H9 (cell line): ENCODE measurements at regions not wholly inside any gene's neighbourhood (a gene's known extent, or its start where the extent isn't known, plus 50 kb on each side); places are given as distances from the start of the nearest gene placed in this dataset.

ENCODE experiments used
- DNase-seq: peaks from one replicate; pipeline ENCODE4 v3.0.0-alpha.2; 2017
- H2AFZ ChIP-seq: one replicate; pipeline ENCODE4 v1.6.1; 2013; ENCODE audit warnings: mild to moderate bottlenecking, low read length, control low read depth, moderate library complexity
- H2AK5ac ChIP-seq: 2 replicates; pipeline ENCODE4 v1.6.1; 2013; ENCODE audit warnings: low read length, control low read depth, mixed read lengths; ENCODE audit not compliant: insufficient read length
- H2BK120ac ChIP-seq: one replicate; pipeline ENCODE4 v1.6.1; 2013; ENCODE audit warnings: low read depth, mild to moderate bottlenecking, low read length, control low read depth, inconsistent platforms; ENCODE audit not compliant: poor library complexity, severe bottlenecking
- H2BK12ac ChIP-seq: 2 replicates; pipeline ENCODE4 v1.6.1; 2013; ENCODE audit warnings: low read length, control low read depth, mixed read lengths, low read depth; ENCODE audit not compliant: insufficient read length
- H2BK15ac ChIP-seq: 2 replicates; pipeline ENCODE4 v1.6.1; 2013; ENCODE audit warnings: low read depth, low read length, control low read depth
- H2BK20ac ChIP-seq: one replicate; pipeline ENCODE4 v1.6.1; 2013; ENCODE audit warnings: low read depth, mild to moderate bottlenecking, low read length, control low read depth, inconsistent platforms; ENCODE audit not compliant: poor library complexity, severe bottlenecking
- H2BK5ac ChIP-seq: 2 replicates; pipeline ENCODE4 v1.6.1; 2013; ENCODE audit warnings: low read length, control low read depth, mixed read lengths; ENCODE audit not compliant: insufficient read length
- H3K14ac ChIP-seq: 2 replicates; pipeline ENCODE4 v1.6.1; 2013; ENCODE audit warnings: low read length, control low read depth; ENCODE audit not compliant: insufficient read depth
- H3K18ac ChIP-seq: 2 replicates; pipeline ENCODE4 v1.6.1; 2013; ENCODE audit warnings: low read depth, mild to moderate bottlenecking, mixed read lengths, low read length, control low read depth; ENCODE audit not compliant: insufficient read length
- H3K23ac ChIP-seq: 2 replicates; pipeline ENCODE4 v1.6.1; 2013; ENCODE audit warnings: low read length, control low read depth, mixed read lengths, low read depth; ENCODE audit not compliant: insufficient read length
- H3K23me2 ChIP-seq: 2 replicates; pipeline ENCODE4 v1.6.1; 2013; ENCODE audit warnings: low read depth, mild to moderate bottlenecking, mixed read lengths, low read length, control low read depth; ENCODE audit not compliant: insufficient read length, poor library complexity, severe bottlenecking
- H3K27ac ChIP-seq: 2 replicates; pipeline ENCODE4 v1.5.1; 2013; ENCODE audit warnings: low read length, control low read depth, mixed read lengths, low read depth; ENCODE audit not compliant: insufficient read length
- H3K27me3 ChIP-seq: 2 replicates; pipeline ENCODE4 v1.6.1; 2013; ENCODE audit warnings: low read length, control low read depth, inconsistent platforms; ENCODE audit not compliant: insufficient read depth
- H3K4ac ChIP-seq: 2 replicates; pipeline ENCODE4 v1.6.1; 2013; ENCODE audit warnings: low read depth, mild to moderate bottlenecking, control low read depth, inconsistent platforms, low read length, moderate library complexity
- H3K4me1 ChIP-seq: 2 replicates; pipeline ENCODE4 v1.6.1; 2013; ENCODE audit warnings: low read length, control low read depth, inconsistent platforms; ENCODE audit not compliant: insufficient read depth
- H3K4me2 ChIP-seq: 2 replicates; pipeline ENCODE4 v1.6.1; 2013; ENCODE audit warnings: low read length, control low read depth, mixed read lengths; ENCODE audit not compliant: insufficient read length, insufficient read depth
- H3K56ac ChIP-seq: 2 replicates; pipeline ENCODE4 v1.6.1; 2013; ENCODE audit warnings: low read depth, mild to moderate bottlenecking, mixed read lengths, low read length, control low read depth; ENCODE audit not compliant: insufficient read length
- H3K79me1 ChIP-seq: 2 replicates; pipeline ENCODE4 v1.6.1; 2013; ENCODE audit warnings: low read depth, mild to moderate bottlenecking, moderate library complexity, low read length, control low read depth, inconsistent platforms; ENCODE audit not compliant: insufficient read depth, poor library complexity, severe bottlenecking
- H3K79me2 ChIP-seq: 2 replicates; pipeline ENCODE4 v1.6.1; 2013; ENCODE audit warnings: low read length, control low read depth, inconsistent platforms; ENCODE audit not compliant: insufficient read depth
- H3K9ac ChIP-seq: 2 replicates; pipeline ENCODE4 v1.6.1; 2013; ENCODE audit warnings: low read length, control low read depth, mixed read lengths; ENCODE audit not compliant: insufficient read length; ENCODE audit errors: extremely low read depth
- H3K9me3 ChIP-seq: one replicate; pipeline ENCODE4 v1.6.1; 2013; ENCODE audit warnings: low read depth, low read length, inconsistent platforms; ENCODE audit not compliant: control insufficient read depth
- H3T11ph ChIP-seq: one replicate; pipeline ENCODE4 v1.6.1; 2013; ENCODE audit warnings: mild to moderate bottlenecking, low read length, control low read depth, inconsistent platforms
- H4K20me1 ChIP-seq: one replicate; pipeline ENCODE4 v1.6.1; 2013; ENCODE audit not compliant: control insufficient read depth, insufficient read length, insufficient read depth
- H4K5ac ChIP-seq: 2 replicates; pipeline ENCODE4 v1.6.1; 2013; ENCODE audit warnings: low read depth, mild to moderate bottlenecking, mixed read lengths, low read length, control low read depth; ENCODE audit not compliant: insufficient read length
- H4K8ac ChIP-seq: replicated peaks from 2 replicates; pipeline ENCODE4 v1.6.1; 2013; ENCODE audit warnings: low read length, control low read depth, mixed read lengths, low read depth; ENCODE audit not compliant: insufficient read length
- H4K91ac ChIP-seq: 2 replicates; pipeline ENCODE4 v1.6.1; 2013; ENCODE audit warnings: low read depth, mild to moderate bottlenecking, moderate library complexity, mixed read lengths, low read length, control low read depth; ENCODE audit not compliant: insufficient read length
- H3K27ac Mint-ChIP-seq, 3 experiments: 2 replicates in 2 of 3; 3 replicates in 1 of 3; pipeline ENCODE4 v1.8.0; 2020 to 2021; ENCODE audit warnings: mixed read lengths in 3 of 3, mild to moderate bottlenecking in 1 of 3, moderate library complexity in 1 of 3
- H3K27me3 Mint-ChIP-seq: 2 replicates; pipeline ENCODE4 v1.8.0; 2021; ENCODE audit warnings: low read depth, mild to moderate bottlenecking, moderate library complexity, mixed read lengths
- H3K36me3 Mint-ChIP-seq, 3 experiments: 2 replicates in 2 of 3; 3 replicates in 1 of 3; pipeline ENCODE4 v1.8.0; 2020 to 2021; ENCODE audit warnings: low read depth in 3 of 3, mixed read lengths in 3 of 3; ENCODE audit not compliant: insufficient read depth in 1 of 3
- H3K4me1 Mint-ChIP-seq, 2 experiments: 2 replicates each; pipeline ENCODE4 v1.8.0; 2020; ENCODE audit warnings: mixed read lengths in 2 of 2
- H3K4me3 Mint-ChIP-seq, 2 experiments: 2 replicates in 1 of 2; 3 replicates in 1 of 2; pipeline ENCODE4 v1.8.0; 2020 to 2021; ENCODE audit warnings: mild to moderate bottlenecking in 2 of 2, mixed read lengths in 2 of 2, moderate library complexity in 1 of 2
- H3K9me3 Mint-ChIP-seq, 2 experiments: 2 replicates in 1 of 2; 3 replicates in 1 of 2; pipeline ENCODE4 v1.8.0; 2020; ENCODE audit warnings: mild to moderate bottlenecking in 2 of 2, mixed read lengths in 2 of 2, moderate library complexity in 1 of 2
- TF ChIP-seq, protein P1 (sequence below): fragments of 200-600 bp; sonication (generic); conservative IDR thresholded peaks from 3 replicates; pipeline ENCODE4 v1.8.0; 2021; ENCODE audit warnings: antibody characterized with exemption, mild to moderate bottlenecking

DNA sequence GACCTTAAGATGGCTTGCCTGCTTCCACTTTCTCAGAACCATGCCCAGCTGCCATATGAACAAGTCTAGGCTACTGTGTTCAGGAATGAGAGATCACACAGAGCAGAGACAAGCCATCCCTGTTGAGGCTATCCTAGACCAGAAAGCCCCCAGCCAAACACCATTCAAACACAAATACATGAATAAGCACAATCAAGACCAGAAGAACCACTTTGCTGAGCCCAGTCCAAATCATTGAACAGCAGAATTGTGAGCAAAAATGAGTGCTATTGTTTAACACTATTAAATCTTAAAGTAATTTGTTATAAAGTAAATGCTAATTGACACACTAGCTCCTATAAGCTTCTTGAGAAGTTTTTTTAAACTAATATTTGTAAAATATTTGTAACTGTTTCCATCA is 79.0 kb upstream of the LYZL1 start:
- Mint-ChIP-seq H3K4me1 (peaks cover 11 to 13% of the 10 kb centered on the region in 2 experiments), H3K27ac (no peak overlapping the region), H3K9me3 (peaks cover 5 to 8% of the 10 kb centered on the region in 2 experiments), H3K27me3 (peaks cover 3% of the 10 kb centered on the region), H3K36me3 (peaks cover 2 to 11% (median 7%) of the 10 kb centered on the region in 3 experiments; a peak in 6 of 7 replicates), H3K4me3 (no peak overlapping the region)
- Histone ChIP-seq H3K27ac (no peak overlapping the region), H4K91ac (no peak overlapping the region), H2BK15ac (no peak overlapping the region), H3K9ac (no peak overlapping the region), H4K8ac (no peak overlapping the region), H3K23me2 (no peaks in the 10 kb centered on the region), H4K20me1 (no peaks in the 10 kb centered on the region), H3K18ac (no peak overlapping the region), H3K23ac (no peak overlapping the region), H3K27me3 (no peaks in the 10 kb centered on the region), H2BK120ac (no peak overlapping the region), H3T11ph (no peak overlapping the region), H3K79me1 (no peaks in the 10 kb centered on the region), H3K4me1 (no peaks in the 10 kb centered on the region), H2BK12ac (no peak overlapping the region), H4K5ac (no peak overlapping the region), H3K4ac (no peak overlapping the region), H2BK5ac (no peak overlapping the region), H2BK20ac (no peak overlapping the region), H3K14ac (no peak overlapping the region), H2AK5ac (no peak overlapping the region), H3K79me2 (no peaks in the 10 kb centered on the region), H3K9me3 (no peaks in the 10 kb centered on the region), H3K4me2 (no peak overlapping the region), H3K56ac (no peak overlapping the region), H2AFZ (no peak overlapping the region)
- no peak for DNase-seq
- TF ChIP-seq, protein P1, sequence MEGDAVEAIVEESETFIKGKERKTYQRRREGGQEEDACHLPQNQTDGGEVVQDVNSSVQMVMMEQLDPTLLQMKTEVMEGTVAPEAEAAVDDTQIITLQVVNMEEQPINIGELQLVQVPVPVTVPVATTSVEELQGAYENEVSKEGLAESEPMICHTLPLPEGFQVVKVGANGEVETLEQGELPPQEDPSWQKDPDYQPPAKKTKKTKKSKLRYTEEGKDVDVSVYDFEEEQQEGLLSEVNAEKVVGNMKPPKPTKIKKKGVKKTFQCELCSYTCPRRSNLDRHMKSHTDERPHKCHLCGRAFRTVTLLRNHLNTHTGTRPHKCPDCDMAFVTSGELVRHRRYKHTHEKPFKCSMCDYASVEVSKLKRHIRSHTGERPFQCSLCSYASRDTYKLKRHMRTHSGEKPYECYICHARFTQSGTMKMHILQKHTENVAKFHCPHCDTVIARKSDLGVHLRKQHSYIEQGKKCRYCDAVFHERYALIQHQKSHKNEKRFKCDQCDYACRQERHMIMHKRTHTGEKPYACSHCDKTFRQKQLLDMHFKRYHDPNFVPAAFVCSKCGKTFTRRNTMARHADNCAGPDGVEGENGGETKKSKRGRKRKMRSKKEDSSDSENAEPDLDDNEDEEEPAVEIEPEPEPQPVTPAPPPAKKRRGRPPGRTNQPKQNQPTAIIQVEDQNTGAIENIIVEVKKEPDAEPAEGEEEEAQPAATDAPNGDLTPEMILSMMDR, result no peak
